Posterior vena cava (tissue), 2 donors: ENCODE measurements at regions not wholly inside any gene's neighbourhood (a gene's known extent, or its start where the extent isn't known, plus 50 kb on each side); places are given as distances from the start of the nearest gene placed in this dataset.

Experiments
- DNase-seq: peaks from one replicate; pipeline ENCODE4 v3.0.0-alpha.2; 2020; ENCODE audit warnings: low spot score
- intact Hi-C, 2 donors: fragments of 100-400 bp; cut with DNase I; formaldehyde crosslinking; loops; one replicate each; pipeline versions ENCODE4 v1.14.1 to v1.14.2; 2022 to 2023
- microRNA-seq, 2 donors: library from miRNA; unstranded; fragments of <30 nt; microRNA quantifications; one replicate each; pipeline ENCODE4 v1.2.0, GENCODE V29; 2020 to 2021; ENCODE audit warnings: borderline microRNAs expressed in 2 of 2
- donor health status: DM: yes; HTN: yes; CAD: no.
- donor health status: DM: yes; HTN: yes; CAD: no.

- intact Hi-C loops, result no loop called here
Measured at GRCh38 chr13:61486496-61486895, 70.8 kb upstream of the PCDH20 start.

GRCh38 chr13:61485128-61485765 lies 69.6 kb upstream of the PCDH20 start:
- no peak for DNase-seq
- intact Hi-C loops, result no loop called here

More at GRCh38 chr13:61486496-61486895, 70.8 kb upstream of the PCDH20 start:
- DNase-seq, result peak; percentile 40

- intact Hi-C loops, result no loop called here
- no peak for DNase-seq
Measured at GRCh38 chr13:61477619-61478018, 62.0 kb upstream of the PCDH20 start.

- DNase-seq, result no peak
- intact Hi-C loops, result no loop called here
Measured at GRCh38 chr13:61470786-61471185, 55.1 kb upstream of the PCDH20 start.

DNA sequence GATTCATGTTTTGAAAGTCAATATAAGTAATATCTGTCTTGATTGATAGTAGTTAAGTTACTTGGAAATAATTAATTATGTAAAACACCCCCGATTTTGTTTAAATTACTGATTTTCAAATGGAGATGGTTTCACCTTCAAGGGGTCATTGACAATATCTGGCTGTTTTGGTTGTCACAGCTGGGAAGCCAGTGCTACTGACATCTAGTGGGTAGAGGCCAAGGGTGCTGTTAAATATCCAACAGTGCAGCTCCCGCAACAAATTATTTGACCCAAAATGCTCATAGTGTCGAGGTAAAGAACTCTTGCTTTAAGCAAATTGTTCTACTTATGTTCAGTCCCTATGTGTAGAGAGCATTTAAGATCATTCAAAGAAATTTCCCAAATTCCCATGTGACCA lies 50.6 kb upstream of the PCDH20 start:
- intact Hi-C loops, result no loop called here
- DNase-seq, result no peak

Small RNA genes in the stretch of these regions (microRNA-seq; reads per million reads assigned to microRNA genes)
- 0 reads per million in 2 donors for gene MIR4704
- 0 reads per million in 2 donors for gene MIR548X2
